ENCODE measurements at regions not wholly inside any gene's neighbourhood (a gene's known extent, or its start where the extent isn't known, plus 50 kb on each side); places are given as distances from the start of the nearest gene placed in this dataset.

- DNase-seq (ENCODE audit: low read depth, low spot score) = no peak
- Histone ChIP-seq H3K4me2 (ENCODE audit: control insufficient read depth, insufficient read depth) (no peak overlapping the region), H3K79me2 (ENCODE audit: control insufficient read depth, insufficient read depth, low read length) (no peaks in the 10 kb centered on the region), H3K36me3 (ENCODE audit: control insufficient read depth in 2 of 2, insufficient read depth in 2 of 2, low read length in 1 of 2) (no peaks in the 10 kb centered on the region), H3K9me3 (replicated peaks; ENCODE audit: control insufficient read depth, insufficient read depth, low read length) (no peaks in the 10 kb centered on the region), H3K27ac (ENCODE audit: control insufficient read depth, insufficient read depth) (no peak overlapping the region), H3K9ac (ENCODE audit: control insufficient read depth, insufficient read depth, low read length) (no peak overlapping the region), H3K4me1 (ENCODE audit: control insufficient read depth, insufficient read depth, low read length) (no peaks in the 10 kb centered on the region), H2AFZ (ENCODE audit: control insufficient read depth, low read depth, low read length) (no peak overlapping the region), H3K27me3 (replicated peaks in 1 of 2; ENCODE audit: control insufficient read depth in 2 of 2, insufficient read depth in 2 of 2, low read length in 1 of 2) (no peaks in the 10 kb centered on the region), H3K4me3 (no peak overlapping the region), H4K20me1 (ENCODE audit: control insufficient read depth, insufficient read depth) (no peaks in the 10 kb centered on the region)
- ATAC-seq = no peak
- BruUV-seq (replicated peaks) = no TSS peak
- intact Hi-C loops (cut with micrococcal nuclease; ENCODE audit: unreplicated experiment) (no loop called here), in situ Hi-C loops (cut with MboI) (no loop called here)
- no peak for FAIRE-seq
- 64% methylated on average over 1 of the region's 1 CpG for WGBS (ENCODE audit: insufficient coverage, insufficient replicate concordance, low lambda C conversion rate, missing lambda C conversion rate)
- ChIA-PET RAD21 (ENCODE audit: unreplicated experiment) (no interaction called here), CTCF (no interaction called here), SMC1A (ENCODE audit: uncharacterized antibody, unreplicated experiment) (no interaction called here), POLR2A (no interaction called here)
- no peak for TF ChIP-seq LARP7 (IDR thresholded peaks at IDR 0.05)
- no peak for TF ChIP-seq DPF2 (IDR thresholded peaks at IDR 0.05)
- TF ChIP-seq PAX8 (IDR thresholded peaks at IDR 0.05) = no peak
- no peak for TF ChIP-seq TCF12 (IDR thresholded peaks at IDR 0.05; ENCODE audit: low read depth, low read length)
- TF ChIP-seq KAT2A (conservative IDR thresholded peaks at IDR 0.05; ENCODE audit: control insufficient read depth, low read depth, low read length) = no peak
Measured at GRCh38 chr21:22319435-22319834, 1321.2 kb downstream of the NCAM2 start.

DNA sequence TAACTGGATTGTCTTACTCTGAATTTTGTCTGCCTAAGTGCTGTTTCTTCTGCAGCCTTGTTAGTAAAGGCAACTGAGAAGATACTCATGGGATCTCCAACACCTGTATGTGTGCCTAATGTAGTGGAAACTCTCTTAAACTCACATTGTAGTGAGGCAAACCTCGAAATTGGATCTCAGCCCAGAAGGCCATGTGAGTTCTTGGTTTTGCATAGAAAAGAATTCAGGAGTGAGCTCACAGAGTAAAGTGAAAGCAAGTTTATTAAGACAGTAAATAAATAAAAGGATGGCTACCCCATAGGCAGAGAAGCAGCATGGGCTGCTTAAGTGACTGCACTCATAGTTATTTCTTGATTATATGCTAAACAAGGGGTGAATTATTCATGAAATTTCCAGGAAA is 1344.7 kb downstream of the NCAM2 start:
- H3K36me3 ChIP-seq (ENCODE audit: control insufficient read depth in 2 of 2, insufficient read depth in 2 of 2, low read length in 1 of 2) = no peaks in the 10 kb centered on the region
- POLR2A ChIA-PET = no interaction called here
- ATAC-seq = no peak
- no peak for DNase-seq (ENCODE audit: low read depth, low spot score)
- no peaks in the 10 kb centered on the region for H3K27me3 ChIP-seq (replicated peaks in 1 of 2; ENCODE audit: control insufficient read depth in 2 of 2, insufficient read depth in 2 of 2, low read length in 1 of 2)
- 0% methylated on average over 1 of the region's 1 CpG for WGBS (ENCODE audit: insufficient coverage, insufficient replicate concordance, low lambda C conversion rate, missing lambda C conversion rate)
- SMC1A ChIA-PET (ENCODE audit: uncharacterized antibody, unreplicated experiment) = no interaction called here
- H3K4me1 ChIP-seq (ENCODE audit: control insufficient read depth, insufficient read depth, low read length) = no peaks in the 10 kb centered on the region
- RAD21 ChIA-PET (ENCODE audit: unreplicated experiment) = no interaction called here
- no peak overlapping the region for H2AFZ ChIP-seq (ENCODE audit: control insufficient read depth, low read depth, low read length)
- intact Hi-C loops (cut with micrococcal nuclease; ENCODE audit: unreplicated experiment) (no loop called here), in situ Hi-C loops (cut with MboI) (no loop called here)
- H3K79me2 ChIP-seq (ENCODE audit: control insufficient read depth, insufficient read depth, low read length) = no peaks in the 10 kb centered on the region
- no peak overlapping the region for H3K9ac ChIP-seq (ENCODE audit: control insufficient read depth, insufficient read depth, low read length)
- no peak for FAIRE-seq
- no peaks in the 10 kb centered on the region for H4K20me1 ChIP-seq (ENCODE audit: control insufficient read depth, insufficient read depth)
- no peak overlapping the region for H3K4me2 ChIP-seq (ENCODE audit: control insufficient read depth, insufficient read depth)
- no peaks in the 10 kb centered on the region; the same call in 2 of the 3 replicates for H3K9me3 ChIP-seq (replicated peaks; ENCODE audit: control insufficient read depth, insufficient read depth, low read length)
- CTCF ChIA-PET = no interaction called here
- H3K27ac ChIP-seq (ENCODE audit: control insufficient read depth, insufficient read depth) = no peak overlapping the region
- no peak overlapping the region for H3K4me3 ChIP-seq
- BruUV-seq (replicated peaks) = no TSS peak
- TF ChIP-seq NFXL1 (IDR thresholded peaks at IDR 0.05; ENCODE audit: borderline replicate concordance) (no peak), YY1 (IDR thresholded peaks at IDR 0.05; ENCODE audit: low read depth, low read length) (no peak), E4F1 (IDR thresholded peaks at IDR 0.05; ENCODE audit: borderline replicate concordance, partially characterized antibody) (no peak), PML (IDR thresholded peaks at IDR 0.05; ENCODE audit: low read length) (no peak), NKRF (conservative IDR thresholded peaks at IDR 0.05) (no peak), POLR2AphosphoS2 (IDR thresholded peaks at IDR 0.05; ENCODE audit: low read depth, low read length) (no peak), NR2C1 (IDR thresholded peaks at IDR 0.05) (no peak), BACH1 (IDR thresholded peaks at IDR 0.05; ENCODE audit: borderline replicate concordance) (no peak), FOXM1 (IDR thresholded peaks at IDR 0.05; ENCODE audit: low read depth, low read length) (no peak), USF1 (IDR thresholded peaks at IDR 0.05; ENCODE audit: borderline replicate concordance, extremely low read length, insufficient read depth, low read depth, low read length) (no peak), MTA3 (IDR thresholded peaks at IDR 0.05; ENCODE audit: borderline replicate concordance, low read length) (no peak)
